ENCODE measurements at regions not wholly inside any gene's neighbourhood (a gene's known extent, or its start where the extent isn't known, plus 50 kb on each side); places are given as distances from the start of the nearest gene placed in this dataset.

GRCh38 chr10:45063591-45064231 lies 63.0 kb downstream of the ZNF22 start:
- TF ChIP-seq, protein P1, sequence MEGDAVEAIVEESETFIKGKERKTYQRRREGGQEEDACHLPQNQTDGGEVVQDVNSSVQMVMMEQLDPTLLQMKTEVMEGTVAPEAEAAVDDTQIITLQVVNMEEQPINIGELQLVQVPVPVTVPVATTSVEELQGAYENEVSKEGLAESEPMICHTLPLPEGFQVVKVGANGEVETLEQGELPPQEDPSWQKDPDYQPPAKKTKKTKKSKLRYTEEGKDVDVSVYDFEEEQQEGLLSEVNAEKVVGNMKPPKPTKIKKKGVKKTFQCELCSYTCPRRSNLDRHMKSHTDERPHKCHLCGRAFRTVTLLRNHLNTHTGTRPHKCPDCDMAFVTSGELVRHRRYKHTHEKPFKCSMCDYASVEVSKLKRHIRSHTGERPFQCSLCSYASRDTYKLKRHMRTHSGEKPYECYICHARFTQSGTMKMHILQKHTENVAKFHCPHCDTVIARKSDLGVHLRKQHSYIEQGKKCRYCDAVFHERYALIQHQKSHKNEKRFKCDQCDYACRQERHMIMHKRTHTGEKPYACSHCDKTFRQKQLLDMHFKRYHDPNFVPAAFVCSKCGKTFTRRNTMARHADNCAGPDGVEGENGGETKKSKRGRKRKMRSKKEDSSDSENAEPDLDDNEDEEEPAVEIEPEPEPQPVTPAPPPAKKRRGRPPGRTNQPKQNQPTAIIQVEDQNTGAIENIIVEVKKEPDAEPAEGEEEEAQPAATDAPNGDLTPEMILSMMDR (IDR thresholded peaks at IDR 0.05; ENCODE audit: low read depth, low read length) = no peak
- TF ChIP-seq POLR2A (IDR thresholded peaks at IDR 0.05; ENCODE audit: extremely low read depth, insufficient read length) (no peak), MYC (IDR thresholded peaks at IDR 0.05; ENCODE audit: low read depth, low read length) (no peak), MAX (IDR thresholded peaks at IDR 0.05; ENCODE audit: low read depth, low read length) (no peak)

Data from NB4 (cell line).